ENCODE measurements at regions not wholly inside any gene's neighbourhood (a gene's known extent, or its start where the extent isn't known, plus 50 kb on each side); places are given as distances from the start of the nearest gene placed in this dataset.

DNA sequence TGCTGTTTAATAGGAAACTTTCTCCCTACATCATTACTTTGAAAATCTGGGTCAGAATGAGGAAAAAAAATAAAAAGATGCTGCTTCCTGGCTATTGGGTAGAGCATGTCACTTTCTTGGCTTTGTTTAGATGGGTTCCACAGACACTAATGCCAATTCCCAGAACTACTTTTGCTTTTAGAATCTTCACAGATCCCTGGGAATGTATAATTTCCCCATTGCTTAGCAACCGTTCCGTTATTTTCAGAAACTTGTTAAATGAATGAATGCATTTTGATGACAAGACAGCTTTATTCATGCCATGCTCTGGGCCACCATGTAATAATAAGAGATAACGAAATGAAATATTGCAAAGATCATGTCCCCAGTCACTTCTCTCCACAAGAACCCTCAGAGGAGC is 126.5 kb upstream of the TRPC7 start:
- TF ChIP-seq, protein P1, sequence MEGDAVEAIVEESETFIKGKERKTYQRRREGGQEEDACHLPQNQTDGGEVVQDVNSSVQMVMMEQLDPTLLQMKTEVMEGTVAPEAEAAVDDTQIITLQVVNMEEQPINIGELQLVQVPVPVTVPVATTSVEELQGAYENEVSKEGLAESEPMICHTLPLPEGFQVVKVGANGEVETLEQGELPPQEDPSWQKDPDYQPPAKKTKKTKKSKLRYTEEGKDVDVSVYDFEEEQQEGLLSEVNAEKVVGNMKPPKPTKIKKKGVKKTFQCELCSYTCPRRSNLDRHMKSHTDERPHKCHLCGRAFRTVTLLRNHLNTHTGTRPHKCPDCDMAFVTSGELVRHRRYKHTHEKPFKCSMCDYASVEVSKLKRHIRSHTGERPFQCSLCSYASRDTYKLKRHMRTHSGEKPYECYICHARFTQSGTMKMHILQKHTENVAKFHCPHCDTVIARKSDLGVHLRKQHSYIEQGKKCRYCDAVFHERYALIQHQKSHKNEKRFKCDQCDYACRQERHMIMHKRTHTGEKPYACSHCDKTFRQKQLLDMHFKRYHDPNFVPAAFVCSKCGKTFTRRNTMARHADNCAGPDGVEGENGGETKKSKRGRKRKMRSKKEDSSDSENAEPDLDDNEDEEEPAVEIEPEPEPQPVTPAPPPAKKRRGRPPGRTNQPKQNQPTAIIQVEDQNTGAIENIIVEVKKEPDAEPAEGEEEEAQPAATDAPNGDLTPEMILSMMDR (IDR thresholded peaks at IDR 0.05; ENCODE audit: borderline replicate concordance, extremely low read depth, low read length, poor library complexity, severe bottlenecking): no peak
- TF ChIP-seq EZH2 (IDR thresholded peaks at IDR 0.05; ENCODE audit: borderline replicate concordance, low read depth, low read length, severe bottlenecking): no peak

All from DND-41 (cell line).